ENCODE measurements at regions not wholly inside any gene's neighbourhood (a gene's known extent, or its start where the extent isn't known, plus 50 kb on each side); places are given as distances from the start of the nearest gene placed in this dataset.

DNA sequence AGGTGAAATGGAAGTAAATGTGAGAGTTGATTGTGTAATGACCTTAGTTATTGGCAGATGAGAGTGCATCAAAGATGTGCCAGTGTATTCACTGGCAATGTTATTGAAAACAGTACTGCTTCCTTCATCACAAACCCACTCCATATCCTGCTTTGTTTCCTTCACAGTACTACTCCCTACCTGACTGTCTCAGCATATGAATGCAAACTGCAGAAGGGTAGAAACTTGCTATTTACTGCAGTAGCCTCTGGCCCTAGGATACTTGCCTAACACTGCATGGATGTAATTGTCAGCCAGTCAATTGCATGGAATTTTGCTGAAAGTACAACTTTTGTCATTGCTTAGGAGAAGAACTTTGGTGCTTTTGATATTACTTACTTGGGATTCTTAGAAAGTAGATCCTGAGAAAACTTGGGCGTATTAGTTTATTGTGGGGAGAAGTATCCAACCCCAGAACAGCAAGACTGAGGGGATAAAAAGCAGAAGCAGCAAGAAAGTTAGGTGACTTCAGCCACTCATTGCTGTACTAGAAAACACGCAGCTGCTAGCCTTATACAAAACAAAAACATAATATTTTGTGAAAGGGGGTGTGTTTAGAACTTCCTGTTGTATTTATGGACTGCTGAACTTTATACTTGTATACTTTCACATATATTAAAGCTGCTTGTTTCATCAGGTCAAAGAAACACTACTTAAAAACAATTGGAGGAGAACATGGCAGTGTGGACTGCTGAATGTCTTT lies 219.0 kb downstream of the CCNG2 start:
- H3K27ac ChIP-seq, result no peak overlapping the region
- H3K4me1 ChIP-seq, result no peaks in the 10 kb centered on the region
- no peaks in the 10 kb centered on the region for H3K9me3 ChIP-seq
- no peaks in the 10 kb centered on the region for H3K36me3 ChIP-seq
- 64 to 82% (median 74%) methylated on average over 2 of the region's 2 CpGs for WGBS, 5 donors
- TF ChIP-seq POLR2A (IDR thresholded peaks at IDR 0.05), result no peak
- TF ChIP-seq POLR2AphosphoS5 (IDR thresholded peaks at IDR 0.05), result no peak
- TF ChIP-seq, protein P1, sequence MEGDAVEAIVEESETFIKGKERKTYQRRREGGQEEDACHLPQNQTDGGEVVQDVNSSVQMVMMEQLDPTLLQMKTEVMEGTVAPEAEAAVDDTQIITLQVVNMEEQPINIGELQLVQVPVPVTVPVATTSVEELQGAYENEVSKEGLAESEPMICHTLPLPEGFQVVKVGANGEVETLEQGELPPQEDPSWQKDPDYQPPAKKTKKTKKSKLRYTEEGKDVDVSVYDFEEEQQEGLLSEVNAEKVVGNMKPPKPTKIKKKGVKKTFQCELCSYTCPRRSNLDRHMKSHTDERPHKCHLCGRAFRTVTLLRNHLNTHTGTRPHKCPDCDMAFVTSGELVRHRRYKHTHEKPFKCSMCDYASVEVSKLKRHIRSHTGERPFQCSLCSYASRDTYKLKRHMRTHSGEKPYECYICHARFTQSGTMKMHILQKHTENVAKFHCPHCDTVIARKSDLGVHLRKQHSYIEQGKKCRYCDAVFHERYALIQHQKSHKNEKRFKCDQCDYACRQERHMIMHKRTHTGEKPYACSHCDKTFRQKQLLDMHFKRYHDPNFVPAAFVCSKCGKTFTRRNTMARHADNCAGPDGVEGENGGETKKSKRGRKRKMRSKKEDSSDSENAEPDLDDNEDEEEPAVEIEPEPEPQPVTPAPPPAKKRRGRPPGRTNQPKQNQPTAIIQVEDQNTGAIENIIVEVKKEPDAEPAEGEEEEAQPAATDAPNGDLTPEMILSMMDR (IDR thresholded peaks at IDR 0.05 in 8 of 11, conservative IDR thresholded peaks at IDR 0.05 in 3 of 11), result no peak
- intact Hi-C loops (cut with DNase I; ENCODE audit: low total_unique reads), result no loop called here
- no peak overlapping the region for H3K4me3 ChIP-seq
- no peak for DNase-seq
- H3K27me3 ChIP-seq (replicated peaks in 1 of 7), result no peaks in the 10 kb centered on the region

DNA sequence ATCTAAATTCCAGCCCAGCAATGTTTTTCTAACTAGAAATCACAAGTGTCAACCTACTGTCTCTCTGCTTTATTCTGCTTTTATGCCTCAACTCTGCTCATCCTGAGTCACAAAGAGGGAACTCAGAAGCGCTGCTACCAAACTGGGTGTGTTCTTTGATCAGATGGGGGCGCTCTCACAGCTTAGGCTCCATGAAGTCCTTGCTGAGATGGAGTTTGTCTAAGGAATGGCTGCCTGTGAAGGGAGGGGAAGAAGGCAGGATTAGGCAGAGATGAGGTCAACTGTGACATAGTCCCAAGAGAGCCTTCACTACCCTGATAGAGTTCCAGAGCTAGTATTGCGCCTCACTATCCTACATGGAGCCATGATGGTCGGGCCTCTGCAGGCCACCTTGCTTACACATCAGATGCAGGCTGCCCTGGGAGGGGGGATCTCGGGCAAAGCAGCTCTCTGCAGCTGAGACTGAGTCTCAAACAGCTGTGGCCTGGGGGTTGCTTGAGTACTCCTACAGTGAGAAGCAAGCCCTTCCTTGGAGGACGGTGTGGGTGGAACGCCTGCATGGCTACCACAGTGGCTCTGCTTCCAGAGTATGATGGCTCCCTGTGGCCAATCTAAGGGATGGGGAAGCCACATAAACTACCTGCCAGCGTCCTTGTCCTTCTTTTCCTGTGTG lies 219.9 kb downstream of the CCNG2 start:
- Histone ChIP-seq H3K4me1 (no peaks in the 10 kb centered on the region), H3K9me3 (no peaks in the 10 kb centered on the region), H3K27me3 (replicated peaks in 1 of 7) (no peaks in the 10 kb centered on the region), H3K27ac (no peak overlapping the region), H3K36me3 (no peaks in the 10 kb centered on the region), H3K4me3 (no peak overlapping the region)
- no peak for DNase-seq
- TF ChIP-seq POLR2A (IDR thresholded peaks at IDR 0.05) (no peak), POLR2AphosphoS5 (IDR thresholded peaks at IDR 0.05) (no peak)
- TF ChIP-seq, protein P1 (IDR thresholded peaks at IDR 0.05 in 8 of 11, conservative IDR thresholded peaks at IDR 0.05 in 3 of 11), result no peak
- intact Hi-C loops (cut with DNase I; ENCODE audit: low total_unique reads), result no loop called here
- WGBS, 5 donors, result 65 to 78% (median 68%) methylated on average over 8 of the region's 8 CpGs

DNA sequence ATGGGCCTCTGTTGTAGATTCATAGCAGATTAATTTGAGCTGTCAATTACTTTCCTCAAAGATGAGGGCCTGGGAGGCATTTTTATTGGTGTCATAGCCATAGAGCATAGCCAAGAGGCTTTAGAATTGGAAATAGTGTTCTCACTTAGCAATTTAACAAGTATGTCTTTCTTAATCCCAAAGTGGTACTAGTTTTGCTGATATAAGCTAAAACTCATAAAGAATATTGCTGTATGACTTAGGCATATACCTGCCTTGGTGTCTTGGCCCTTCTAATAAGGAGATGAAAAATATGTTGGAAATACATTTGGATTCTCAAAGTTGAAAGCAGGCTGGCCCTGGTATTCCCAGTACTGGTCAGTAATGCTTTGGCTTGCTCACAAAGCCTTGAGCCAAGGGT lies 221.5 kb upstream of the CXCL13 start:
- no peak for DNase-seq
- no peaks in the 10 kb centered on the region for H3K9me3 ChIP-seq
- intact Hi-C loops (cut with DNase I; ENCODE audit: low total_unique reads), result no loop called here
- peaks cover 0 to 6% (median 0%) of the 10 kb centered on the region in 6 donors for H3K4me1 ChIP-seq
- no peaks in the 10 kb centered on the region for H3K27me3 ChIP-seq (replicated peaks in 1 of 7)
- no peak overlapping the region for H3K4me3 ChIP-seq
- TF ChIP-seq, protein P1 (IDR thresholded peaks at IDR 0.05 in 8 of 11, conservative IDR thresholded peaks at IDR 0.05 in 3 of 11), result no peak
- no peak for TF ChIP-seq POLR2AphosphoS5 (IDR thresholded peaks at IDR 0.05)
- H3K27ac ChIP-seq, result no peak overlapping the region
- no peaks in the 10 kb centered on the region for H3K36me3 ChIP-seq

Data from spleen (tissue), 11 donors.